Pulmonary artery endothelial cell (primary cell): ENCODE measurements at regions not wholly inside any gene's neighbourhood (a gene's known extent, or its start where the extent isn't known, plus 50 kb on each side); places are given as distances from the start of the nearest gene placed in this dataset.
"Not testable (repeated sequence)": the region's sequence is repeated elsewhere in the genome, so short reads cannot be mapped to it uniquely, and the experiment has no call there.

Source experiments
- DNase-seq: peaks from one replicate; pipeline ENCODE4 v3.0.0-alpha.2; 2011; ENCODE audit warnings: low read depth, low spot score

- DNase-seq, result no peak
Observed at GRCh38 chr9:3773362-3774060, 247.7 kb upstream of the RFX3 start.

- DNase-seq, result no peak
Observed at GRCh38 chr9:3769646-3770045, 243.8 kb upstream of the RFX3 start.

- no peak for DNase-seq
Observed at GRCh38 chr9:3768712-3769457, 243.1 kb upstream of the RFX3 start.

GRCh38 chr9:3768286-3768685 is 242.5 kb upstream of the RFX3 start:
- no peak for DNase-seq

GRCh38 chr9:3762076-3762475 is 236.3 kb upstream of the RFX3 start:
- DNase-seq, result no peak

- no peak for DNase-seq
Observed at GRCh38 chr9:3760031-3760430, 234.2 kb upstream of the RFX3 start.

GRCh38 chr9:3758816-3759576 is 233.2 kb upstream of the RFX3 start:
- DNase-seq, result no peak

GRCh38 chr9:3756071-3756470 is 230.3 kb upstream of the RFX3 start:
- DNase-seq, result no peak

- no peak for DNase-seq
Observed at GRCh38 chr9:3751125-3751758, 225.4 kb upstream of the RFX3 start.

GRCh38 chr9:3750321-3750720 is 224.5 kb upstream of the RFX3 start:
- DNase-seq, result no peak

- no peak for DNase-seq
Observed at GRCh38 chr9:3746296-3747275, 220.8 kb upstream of the RFX3 start.

GRCh38 chr9:3743901-3744413 is 218.2 kb upstream of the RFX3 start:
- DNase-seq, result no peak

- no peak for DNase-seq
Observed at GRCh38 chr9:3742586-3742985, 216.8 kb upstream of the RFX3 start.

GRCh38 chr9:3741729-3742128 is 215.9 kb upstream of the RFX3 start:
- no peak for DNase-seq

GRCh38 chr9:3740690-3741419 is 215.1 kb upstream of the RFX3 start:
- no peak for DNase-seq

GRCh38 chr9:3736161-3736560 is 210.4 kb upstream of the RFX3 start:
- no peak for DNase-seq

GRCh38 chr9:3735251-3735650 is 209.4 kb upstream of the RFX3 start:
- no peak for DNase-seq

- not testable (repeated sequence) for DNase-seq
Observed at GRCh38 chr9:3733527-3734262, 207.9 kb upstream of the RFX3 start.

GRCh38 chr9:3733039-3733408 is 207.2 kb upstream of the RFX3 start:
- DNase-seq, result no peak
